AG10803 (cell line): ENCODE measurements at regions not wholly inside any gene's neighbourhood (a gene's known extent, or its start where the extent isn't known, plus 50 kb on each side); places are given as distances from the start of the nearest gene placed in this dataset.
"Not testable (repeated sequence)": the region's sequence is repeated elsewhere in the genome, so short reads cannot be mapped to it uniquely, and the experiment has no call there.

Experiments
- DNase-seq: peaks from one replicate; pipeline ENCODE4 v3.0.0; 2010; ENCODE audit warnings: low read depth
- H3K4me3 ChIP-seq: 2 replicates; pipeline ENCODE4 v1.5.1; 2011; ENCODE audit warnings: mild to moderate bottlenecking, low read length, control low read depth
- CTCF ChIP-seq: conservative IDR thresholded peaks from 2 replicates; pipeline ENCODE4 v1.5.1; 2011; ENCODE audit warnings: mild to moderate bottlenecking, low read length, control low read depth, inconsistent platforms

GRCh38 chr3:56926947-56927282, 125.2 kb upstream of the ARHGEF3 start:
- DNase-seq = no peak
- no peak overlapping the region for H3K4me3 ChIP-seq
- no peak for TF ChIP-seq CTCF

- peak; percentile 66 for DNase-seq
- TF ChIP-seq CTCF = peak; percentile 20
- H3K4me3 ChIP-seq = no peak overlapping the region
Observed at GRCh38 chr3:56926243-56926946, 124.6 kb upstream of the ARHGEF3 start.

GRCh38 chr3:56924700-56925099, 123.0 kb upstream of the ARHGEF3 start:
- not testable (repeated sequence) for H3K4me3 ChIP-seq, DNase-seq

- H3K4me3 ChIP-seq = no peak overlapping the region
- DNase-seq = peak; percentile 24
- no peak for TF ChIP-seq CTCF
Observed at GRCh38 chr3:56923526-56924224, 121.9 kb upstream of the ARHGEF3 start.

GRCh38 chr3:56921573-56922453, 120.1 kb upstream of the ARHGEF3 start:
- H3K4me3 ChIP-seq = no peak overlapping the region
- TF ChIP-seq CTCF = no peak
- DNase-seq = peak; percentile 15

- no peak for TF ChIP-seq CTCF
- DNase-seq = no peak
- H3K4me3 ChIP-seq = no peak overlapping the region
Observed at GRCh38 chr3:56919797-56920195, 118.0 kb upstream of the ARHGEF3 start.

- no peak for TF ChIP-seq CTCF
- no peak for DNase-seq
- no peak overlapping the region for H3K4me3 ChIP-seq
Observed at GRCh38 chr3:56919137-56919796, 117.5 kb upstream of the ARHGEF3 start.
